ENCODE measurements at regions not wholly inside any gene's neighbourhood (a gene's known extent, or its start where the extent isn't known, plus 50 kb on each side); places are given as distances from the start of the nearest gene placed in this dataset.

GRCh38 chr2:120880381-120880780, 144.7 kb downstream of the GLI2 start:
- no peak overlapping the region for H3K4me3 ChIP-seq (ENCODE audit: low read depth, low read length)
- TF ChIP-seq, protein P1, sequence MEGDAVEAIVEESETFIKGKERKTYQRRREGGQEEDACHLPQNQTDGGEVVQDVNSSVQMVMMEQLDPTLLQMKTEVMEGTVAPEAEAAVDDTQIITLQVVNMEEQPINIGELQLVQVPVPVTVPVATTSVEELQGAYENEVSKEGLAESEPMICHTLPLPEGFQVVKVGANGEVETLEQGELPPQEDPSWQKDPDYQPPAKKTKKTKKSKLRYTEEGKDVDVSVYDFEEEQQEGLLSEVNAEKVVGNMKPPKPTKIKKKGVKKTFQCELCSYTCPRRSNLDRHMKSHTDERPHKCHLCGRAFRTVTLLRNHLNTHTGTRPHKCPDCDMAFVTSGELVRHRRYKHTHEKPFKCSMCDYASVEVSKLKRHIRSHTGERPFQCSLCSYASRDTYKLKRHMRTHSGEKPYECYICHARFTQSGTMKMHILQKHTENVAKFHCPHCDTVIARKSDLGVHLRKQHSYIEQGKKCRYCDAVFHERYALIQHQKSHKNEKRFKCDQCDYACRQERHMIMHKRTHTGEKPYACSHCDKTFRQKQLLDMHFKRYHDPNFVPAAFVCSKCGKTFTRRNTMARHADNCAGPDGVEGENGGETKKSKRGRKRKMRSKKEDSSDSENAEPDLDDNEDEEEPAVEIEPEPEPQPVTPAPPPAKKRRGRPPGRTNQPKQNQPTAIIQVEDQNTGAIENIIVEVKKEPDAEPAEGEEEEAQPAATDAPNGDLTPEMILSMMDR (conservative IDR thresholded peaks at IDR 0.05; ENCODE audit: low read depth, low read length): no peak
- DNase-seq (ENCODE audit: low read depth): no peak

GRCh38 chr2:120881981-120882788, 146.5 kb downstream of the GLI2 start:
- TF ChIP-seq, protein P1 (conservative IDR thresholded peaks at IDR 0.05; ENCODE audit: low read depth, low read length): no peak
- DNase-seq (ENCODE audit: low read depth): no peak
- H3K4me3 ChIP-seq (ENCODE audit: low read depth, low read length): no peak overlapping the region

- DNase-seq (ENCODE audit: low read depth): no peak
- TF ChIP-seq, protein P1 (conservative IDR thresholded peaks at IDR 0.05; ENCODE audit: low read depth, low read length): no peak
- H3K4me3 ChIP-seq (ENCODE audit: low read depth, low read length): no peak overlapping the region
These were observed 148.2 kb downstream of the GLI2 start for GRCh38 chr2:120883607-120884440.

- no peak overlapping the region for H3K4me3 ChIP-seq (ENCODE audit: low read depth, low read length)
- no peak for DNase-seq (ENCODE audit: low read depth)
- TF ChIP-seq, protein P1 (conservative IDR thresholded peaks at IDR 0.05; ENCODE audit: low read depth, low read length): no peak
These were observed 149.0 kb downstream of the GLI2 start for GRCh38 chr2:120884472-120885290.

GRCh38 chr2:120885321-120885720, 149.7 kb downstream of the GLI2 start:
- DNase-seq (ENCODE audit: low read depth): no peak
- TF ChIP-seq, protein P1 (conservative IDR thresholded peaks at IDR 0.05; ENCODE audit: low read depth, low read length): no peak
- H3K4me3 ChIP-seq (ENCODE audit: low read depth, low read length): no peak overlapping the region

DNA sequence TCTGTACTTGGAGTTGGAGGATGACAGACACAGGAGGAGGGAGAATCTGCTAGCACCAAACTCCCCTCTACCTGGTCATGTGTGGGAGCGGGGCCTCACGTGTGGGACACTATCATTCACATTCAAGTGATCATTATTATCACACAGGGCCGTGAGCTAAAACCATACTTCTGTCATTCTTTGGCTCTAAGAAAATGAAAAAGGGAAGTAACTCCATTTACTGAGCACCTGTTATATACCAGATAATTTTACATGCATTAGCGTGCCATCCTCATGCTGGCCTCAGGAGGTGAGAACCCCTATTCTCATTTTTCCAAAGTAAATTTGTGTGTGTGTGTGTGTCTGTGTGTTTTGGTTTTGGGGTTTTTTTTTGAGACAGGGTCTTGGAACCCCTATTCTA, 150.1 kb downstream of the GLI2 start:
- TF ChIP-seq, protein P1 (conservative IDR thresholded peaks at IDR 0.05; ENCODE audit: low read depth, low read length): no peak

More for the DNA sequence above, 150.1 kb downstream of the GLI2 start:
- no peak overlapping the region for H3K4me3 ChIP-seq (ENCODE audit: low read depth, low read length)
- no peak for DNase-seq (ENCODE audit: low read depth)

Data from epithelial cell of proximal tubule (primary cell).